Lung microvascular endothelial cell (primary cell): ENCODE measurements at regions not wholly inside any gene's neighbourhood (a gene's known extent, or its start where the extent isn't known, plus 50 kb on each side); places are given as distances from the start of the nearest gene placed in this dataset.

Experiments used
- DNase-seq, 2 donors: peaks; one replicate each; pipeline versions ENCODE4 v3.0.0 to v3.0.0-alpha.2; 2010; ENCODE audit warnings: low read depth in 2 of 2

- DNase-seq = no peak
These were observed 163.5 kb downstream of the KITLG start for GRCh38 chr12:88416786-88417185.

GRCh38 chr12:88417531-88417930 lies 162.7 kb downstream of the KITLG start:
- DNase-seq = no peak

DNA sequence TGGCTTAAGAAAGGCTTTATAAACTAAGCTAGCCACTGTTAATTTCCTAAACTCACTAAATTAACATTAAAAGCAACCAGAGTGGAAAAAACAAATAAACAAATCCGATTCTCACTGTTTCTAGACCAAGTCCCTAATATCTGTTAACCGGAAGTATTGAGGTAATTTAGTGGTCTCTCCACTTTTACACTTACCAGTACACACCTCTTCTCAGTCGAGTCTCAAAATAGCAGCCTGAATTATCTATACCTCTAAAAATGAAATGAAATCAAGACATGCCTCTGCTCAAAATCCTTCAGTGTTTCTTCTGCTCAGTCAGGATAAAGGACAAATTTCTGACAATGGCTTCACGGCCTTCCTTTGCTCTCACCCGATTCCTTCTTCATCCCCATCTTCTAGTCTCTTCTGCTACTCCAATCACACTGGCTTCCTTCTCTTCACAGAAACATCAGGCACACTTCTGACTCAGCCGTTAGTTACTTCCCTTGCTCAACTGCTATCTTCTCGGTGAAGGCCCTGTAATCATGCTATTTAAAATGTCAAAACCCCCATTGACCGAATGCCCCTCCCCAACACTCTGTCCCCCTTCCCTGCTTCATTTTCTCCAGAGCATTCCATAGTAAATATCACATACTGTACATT lies 161.3 kb downstream of the KITLG start:
- DNase-seq = peak in 1 of 2 donors; percentile 11

DNA sequence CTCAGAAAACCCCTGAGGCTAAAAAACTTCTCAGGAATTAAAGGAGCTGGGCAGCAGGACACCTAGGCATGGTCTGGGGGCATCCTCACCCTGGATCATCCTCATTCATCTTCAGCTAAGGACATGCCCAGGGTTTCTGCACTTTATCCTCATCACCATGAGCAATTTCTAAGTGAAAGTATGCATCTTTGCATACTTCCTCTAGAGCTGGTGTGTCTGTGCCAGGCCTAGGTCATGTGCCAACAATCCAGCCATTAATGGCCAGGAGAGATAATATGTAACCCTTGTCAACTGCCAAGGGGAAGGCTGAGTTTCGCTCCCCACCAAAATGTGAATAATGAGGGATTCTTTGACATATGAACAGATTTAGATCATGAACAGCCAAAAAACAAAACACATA lies 160.5 kb downstream of the KITLG start:
- no peak for DNase-seq

DNA sequence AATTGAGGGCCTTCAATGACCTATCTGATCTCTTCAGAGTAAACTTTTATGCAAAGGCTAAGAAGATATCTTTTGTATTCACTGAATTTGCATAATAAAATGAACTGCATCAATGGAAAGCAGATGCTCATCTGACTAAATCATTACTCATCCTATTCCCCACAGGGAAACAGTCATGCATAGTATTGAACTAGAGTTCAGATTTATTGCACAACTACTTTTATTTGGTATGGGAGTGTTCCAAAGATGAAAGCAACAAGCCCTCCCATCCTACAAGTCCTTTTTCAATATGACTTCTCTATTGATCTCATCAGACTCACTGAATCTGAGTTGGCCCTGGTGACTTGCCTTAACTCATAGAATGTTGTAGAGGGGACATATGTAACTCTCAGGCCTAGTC lies 159.8 kb downstream of the KITLG start:
- peak in 1 of 2 donors; percentile 46 for DNase-seq

DNA sequence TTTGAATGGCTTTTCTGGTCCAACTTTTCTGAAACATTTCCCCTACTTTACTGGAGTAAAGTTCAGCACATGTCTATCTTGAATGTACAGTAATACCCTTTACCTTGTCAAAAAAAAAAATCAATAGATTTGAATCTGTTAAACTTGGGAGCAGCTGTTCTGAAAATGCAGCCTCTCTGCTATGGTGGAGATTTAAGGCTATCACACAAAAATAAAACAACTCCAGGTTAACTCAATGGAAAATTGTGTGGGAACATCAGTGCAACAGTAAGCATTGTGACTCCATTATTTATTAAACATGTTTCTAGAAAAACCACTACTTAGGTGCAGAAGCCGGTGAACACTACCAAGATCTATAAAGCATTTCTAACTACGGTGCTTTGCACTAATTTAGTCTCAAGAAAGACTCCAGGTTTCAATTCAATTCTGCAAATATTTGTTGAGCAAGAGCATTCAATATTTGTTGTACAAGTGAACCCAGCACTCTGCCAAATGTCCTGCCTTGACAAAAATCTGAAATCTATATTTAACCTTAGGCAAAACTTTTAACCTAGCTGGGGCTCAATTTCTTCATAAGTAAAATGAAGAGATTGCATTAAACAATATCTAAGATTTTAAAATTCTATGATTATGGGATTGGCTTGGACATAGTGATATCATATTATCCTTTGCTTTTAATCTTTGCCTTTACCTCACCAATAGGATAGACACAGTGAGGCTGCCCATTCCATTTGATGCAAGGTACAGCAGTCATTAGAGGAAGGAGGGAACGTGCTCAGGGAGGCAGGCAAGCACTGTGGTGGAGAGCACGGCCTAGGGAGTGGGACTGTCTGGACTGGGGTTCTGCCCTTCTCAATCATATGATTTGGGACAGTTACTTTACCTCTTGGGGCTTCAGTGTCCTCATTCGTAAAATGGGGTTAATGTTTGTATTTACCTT lies 155.2 kb downstream of the KITLG start:
- DNase-seq = no peak

DNA sequence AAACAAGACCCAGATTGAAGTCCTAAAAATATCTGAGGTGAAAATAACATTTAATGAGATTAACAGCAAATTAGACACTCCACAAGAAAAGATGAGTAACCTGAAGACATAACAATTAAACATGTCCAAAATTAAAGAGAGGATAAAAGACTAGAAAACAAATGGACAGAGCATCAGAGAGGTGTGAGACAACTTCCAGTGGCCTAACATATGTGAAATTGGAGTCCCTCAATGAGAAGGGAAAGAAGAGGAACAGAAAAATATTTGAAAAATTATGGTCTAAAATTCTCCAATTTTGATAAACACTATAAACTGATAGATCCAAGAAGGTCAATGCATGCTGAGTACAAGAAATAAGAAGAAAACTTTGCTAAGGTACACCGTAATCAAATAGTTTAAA lies 151.9 kb downstream of the KITLG start:
- DNase-seq = no peak

- no peak for DNase-seq
These were observed 149.0 kb downstream of the KITLG start for GRCh38 chr12:88431246-88431645.

DNA sequence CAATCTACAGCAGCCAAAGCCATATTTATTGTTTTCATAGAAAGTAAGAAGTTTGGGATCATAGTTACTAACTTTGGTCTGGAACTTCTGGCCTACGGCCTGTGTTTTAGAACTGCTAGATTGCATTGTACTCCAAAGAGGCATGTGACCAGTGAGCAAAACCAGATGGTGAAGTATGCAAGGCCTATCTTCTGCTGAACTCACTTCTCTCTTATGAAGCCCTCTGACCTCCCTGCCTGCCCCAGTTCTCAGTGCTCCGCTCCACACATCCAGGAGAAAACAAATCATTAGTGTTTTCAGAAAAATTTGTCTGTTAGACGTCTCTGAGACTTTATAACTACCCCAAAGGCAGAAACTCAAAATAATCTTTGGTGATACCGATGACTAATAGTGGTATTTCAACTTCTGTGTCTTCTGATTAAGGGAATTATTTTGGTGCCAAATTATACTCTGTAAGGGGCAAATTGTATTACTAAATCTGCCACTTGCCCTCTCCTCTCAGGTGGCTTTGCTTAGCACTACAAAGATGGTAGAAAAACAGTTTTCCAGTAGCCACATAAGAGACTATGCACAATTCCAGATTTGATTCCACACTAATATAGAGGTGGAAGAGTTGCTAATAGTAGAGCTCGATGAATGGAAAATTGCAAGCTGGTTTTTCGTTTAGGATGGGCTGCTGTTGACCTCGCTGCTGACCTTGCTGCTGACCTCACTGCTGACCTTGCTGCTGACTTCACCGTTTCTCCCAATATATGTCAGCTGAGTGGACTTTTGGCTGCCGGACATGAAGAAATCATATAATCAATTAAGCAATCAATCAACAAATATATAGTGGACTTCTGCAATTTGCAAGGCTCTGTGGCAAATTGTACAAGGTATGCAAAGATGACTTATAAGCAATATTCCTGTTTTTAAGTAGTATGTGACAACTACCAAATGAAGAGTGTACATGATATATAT lies 147.5 kb downstream of the KITLG start:
- no peak for DNase-seq

DNA sequence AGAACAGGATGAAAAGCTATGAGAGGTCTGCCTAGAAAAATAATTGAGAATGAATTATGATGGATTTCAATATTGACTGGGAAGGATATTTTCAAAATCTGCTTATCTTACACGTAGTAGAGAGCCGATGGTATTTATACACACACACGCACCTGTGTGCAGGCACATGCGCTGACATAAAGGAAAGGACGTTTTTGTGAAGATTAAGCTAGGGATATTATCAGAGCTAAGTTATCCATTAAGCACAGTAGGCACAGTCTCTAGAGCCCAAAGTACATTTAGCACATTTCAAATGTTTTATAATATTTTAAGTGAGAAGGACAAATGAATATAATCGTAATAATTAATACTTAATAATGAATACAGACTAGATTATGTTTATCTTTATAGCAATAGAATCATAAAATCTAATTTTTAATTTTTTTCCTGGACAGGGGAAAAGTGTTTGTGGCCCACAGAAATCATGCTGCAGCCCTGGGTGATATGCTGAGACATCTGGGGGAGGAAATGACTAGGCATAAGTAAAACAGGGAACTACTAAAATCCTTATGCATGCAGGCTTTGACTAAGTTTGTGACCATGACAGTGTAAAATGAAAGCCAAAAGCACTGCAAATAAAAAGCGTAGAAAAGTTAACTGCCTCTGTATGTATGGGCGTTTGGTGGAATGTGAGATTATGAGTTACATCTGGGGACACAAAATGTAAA lies 146.1 kb downstream of the KITLG start:
- peak in 1 of 2 donors; percentile 76 for DNase-seq

- no peak for DNase-seq
These were observed 144.8 kb downstream of the KITLG start for GRCh38 chr12:88435334-88436076.

DNA sequence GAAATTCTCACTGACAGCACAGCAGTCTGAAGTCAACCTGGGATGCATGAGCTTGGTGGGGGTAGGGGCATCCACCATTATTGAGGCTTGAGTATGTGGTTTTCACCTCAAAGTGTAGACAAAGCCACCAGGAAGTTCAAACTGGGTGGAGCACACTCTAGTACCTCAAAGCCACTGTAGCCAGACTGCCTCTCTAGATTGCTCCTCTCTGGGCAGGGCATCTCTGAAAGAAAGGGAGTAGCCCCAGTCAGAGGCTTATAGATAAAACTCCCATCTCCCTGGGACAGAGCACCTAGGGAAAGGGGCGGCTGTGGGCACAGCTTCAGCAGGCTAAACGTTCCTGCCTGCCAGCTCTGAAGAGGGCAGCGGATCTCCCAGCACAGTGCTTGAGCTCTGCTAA lies 143.0 kb downstream of the KITLG start:
- DNase-seq = no peak
